ENCODE measurements at regions not wholly inside any gene's neighbourhood (a gene's known extent, or its start where the extent isn't known, plus 50 kb on each side); places are given as distances from the start of the nearest gene placed in this dataset.

DNA sequence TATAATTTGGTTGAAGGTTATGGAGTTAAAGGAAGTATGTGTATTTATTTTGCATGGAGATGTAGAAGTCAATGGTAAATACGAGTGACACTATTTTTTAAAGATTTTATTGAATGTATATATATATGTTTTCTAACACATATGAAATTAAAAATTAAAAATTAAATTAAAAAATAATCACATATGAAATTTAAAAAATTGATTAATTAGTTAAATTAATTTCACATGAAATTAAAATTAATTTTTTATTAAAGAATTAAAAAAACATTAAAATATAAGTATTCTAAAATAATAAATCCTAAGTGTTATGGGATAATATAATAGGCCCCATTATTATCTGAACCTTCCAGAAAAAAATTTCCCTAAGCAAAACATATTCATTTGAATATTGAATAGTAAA, 1163.5 kb downstream of the ARAP2 start:
- Histone ChIP-seq H3K4me1 (no peaks in the 10 kb centered on the region), H3K4me2 (ENCODE audit: low read length) (no peak overlapping the region), H2AFZ (no peak overlapping the region), H3K4me3 (ENCODE audit: low read depth, low read length) (no peak overlapping the region), H3K36me3 (ENCODE audit: control insufficient read depth, insufficient read depth, low read length) (no peaks in the 10 kb centered on the region), H3K27ac (no peak overlapping the region), H3K9ac (no peak overlapping the region), H3K27me3 (ENCODE audit: control insufficient read depth, insufficient read depth, low read length) (no peaks in the 10 kb centered on the region), H3K79me2 (no peaks in the 10 kb centered on the region), H3K9me3 (ENCODE audit: control insufficient read depth, low read length) (no peaks in the 10 kb centered on the region)
- TF ChIP-seq, protein P1, sequence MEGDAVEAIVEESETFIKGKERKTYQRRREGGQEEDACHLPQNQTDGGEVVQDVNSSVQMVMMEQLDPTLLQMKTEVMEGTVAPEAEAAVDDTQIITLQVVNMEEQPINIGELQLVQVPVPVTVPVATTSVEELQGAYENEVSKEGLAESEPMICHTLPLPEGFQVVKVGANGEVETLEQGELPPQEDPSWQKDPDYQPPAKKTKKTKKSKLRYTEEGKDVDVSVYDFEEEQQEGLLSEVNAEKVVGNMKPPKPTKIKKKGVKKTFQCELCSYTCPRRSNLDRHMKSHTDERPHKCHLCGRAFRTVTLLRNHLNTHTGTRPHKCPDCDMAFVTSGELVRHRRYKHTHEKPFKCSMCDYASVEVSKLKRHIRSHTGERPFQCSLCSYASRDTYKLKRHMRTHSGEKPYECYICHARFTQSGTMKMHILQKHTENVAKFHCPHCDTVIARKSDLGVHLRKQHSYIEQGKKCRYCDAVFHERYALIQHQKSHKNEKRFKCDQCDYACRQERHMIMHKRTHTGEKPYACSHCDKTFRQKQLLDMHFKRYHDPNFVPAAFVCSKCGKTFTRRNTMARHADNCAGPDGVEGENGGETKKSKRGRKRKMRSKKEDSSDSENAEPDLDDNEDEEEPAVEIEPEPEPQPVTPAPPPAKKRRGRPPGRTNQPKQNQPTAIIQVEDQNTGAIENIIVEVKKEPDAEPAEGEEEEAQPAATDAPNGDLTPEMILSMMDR (IDR thresholded peaks at IDR 0.05), result no peak

DNA sequence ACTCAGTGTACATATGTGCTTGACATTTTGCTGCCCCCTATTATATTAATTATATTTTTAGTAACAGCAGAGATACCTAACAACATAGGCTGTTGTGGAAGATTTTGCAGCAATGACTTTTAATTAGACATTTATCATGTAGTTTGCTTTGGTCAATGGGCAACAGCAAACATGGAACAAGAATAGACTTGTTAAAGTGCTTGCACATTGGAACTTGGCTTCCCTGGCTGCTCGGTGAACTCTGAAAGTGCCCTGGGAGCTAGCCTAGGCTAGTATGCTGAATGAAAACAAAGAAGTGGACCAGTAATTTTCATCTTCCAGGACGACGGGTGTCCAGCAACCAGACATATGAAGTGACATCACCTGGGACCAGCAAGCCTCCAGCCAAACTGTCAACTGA, 1157.1 kb downstream of the ARAP2 start:
- Histone ChIP-seq H3K27me3 (ENCODE audit: control insufficient read depth, insufficient read depth, low read length) (no peaks in the 10 kb centered on the region), H3K9me3 (ENCODE audit: control insufficient read depth, low read length) (no peaks in the 10 kb centered on the region), H3K36me3 (ENCODE audit: control insufficient read depth, insufficient read depth, low read length) (no peaks in the 10 kb centered on the region), H3K27ac (no peak overlapping the region), H3K79me2 (no peaks in the 10 kb centered on the region), H3K4me1 (no peaks in the 10 kb centered on the region), H3K4me2 (ENCODE audit: low read length) (no peak overlapping the region), H3K9ac (no peak overlapping the region), H2AFZ (no peak overlapping the region), H3K4me3 (ENCODE audit: low read depth, low read length) (no peak overlapping the region)
- TF ChIP-seq, protein P1 (IDR thresholded peaks at IDR 0.05), result no peak

DNA sequence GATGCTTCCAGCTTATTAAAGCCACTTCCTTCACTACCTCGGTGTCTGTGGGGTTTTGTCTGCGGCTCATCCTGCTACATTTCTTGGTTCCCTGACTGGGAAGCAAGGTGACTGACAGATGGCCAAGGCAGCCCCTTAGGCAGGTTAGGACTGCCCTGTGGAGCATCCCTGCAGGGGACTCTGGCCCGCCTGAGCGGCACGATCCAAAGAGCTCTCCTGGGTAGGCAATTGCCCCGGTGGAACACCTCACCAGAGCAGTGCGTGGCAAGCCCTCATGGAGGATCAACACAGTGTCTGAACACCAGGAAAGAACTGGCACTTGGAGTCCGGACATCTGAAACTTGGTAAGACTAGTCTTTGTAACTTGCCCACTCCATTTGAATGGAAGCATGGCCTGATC, 1143.4 kb downstream of the ARAP2 start:
- Histone ChIP-seq H3K9me3 (ENCODE audit: control insufficient read depth, low read length) (no peaks in the 10 kb centered on the region), H3K9ac (no peak overlapping the region), H2AFZ (no peak overlapping the region), H3K4me2 (ENCODE audit: low read length) (no peak overlapping the region), H3K4me1 (no peaks in the 10 kb centered on the region), H3K4me3 (ENCODE audit: low read depth, low read length) (no peak overlapping the region), H3K27me3 (ENCODE audit: control insufficient read depth, insufficient read depth, low read length) (no peaks in the 10 kb centered on the region), H3K79me2 (no peaks in the 10 kb centered on the region), H3K27ac (no peak overlapping the region), H3K36me3 (ENCODE audit: control insufficient read depth, insufficient read depth, low read length) (no peaks in the 10 kb centered on the region)
- TF ChIP-seq, protein P1 (IDR thresholded peaks at IDR 0.05), result no peak

DNA sequence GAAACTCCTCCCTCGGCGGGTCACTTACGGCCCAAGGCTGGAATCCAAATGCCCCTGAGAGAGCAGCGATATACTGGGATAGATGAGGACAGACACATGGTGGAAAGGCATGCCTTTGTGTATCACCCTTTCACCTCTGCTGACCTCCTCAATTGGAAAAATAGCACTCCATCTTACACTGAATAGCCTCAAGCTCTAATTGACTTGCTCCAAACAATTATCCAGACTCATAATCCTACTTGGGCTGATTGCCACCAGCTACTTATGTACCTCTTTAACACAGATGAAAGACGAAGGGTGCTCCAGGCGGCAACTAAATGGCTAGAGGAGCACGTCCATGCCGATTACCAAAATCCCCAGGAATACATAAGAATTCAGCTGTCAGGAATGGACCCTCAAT, 1142.2 kb downstream of the ARAP2 start:
- TF ChIP-seq, protein P1 (IDR thresholded peaks at IDR 0.05), result no peak
- Histone ChIP-seq H3K9ac (no peak overlapping the region), H2AFZ (no peak overlapping the region), H3K27ac (no peak overlapping the region), H3K4me3 (ENCODE audit: low read depth, low read length) (no peak overlapping the region), H3K36me3 (ENCODE audit: control insufficient read depth, insufficient read depth, low read length) (no peaks in the 10 kb centered on the region), H3K4me2 (ENCODE audit: low read length) (no peak overlapping the region), H3K79me2 (no peaks in the 10 kb centered on the region), H3K4me1 (no peaks in the 10 kb centered on the region), H3K27me3 (ENCODE audit: control insufficient read depth, insufficient read depth, low read length) (no peaks in the 10 kb centered on the region), H3K9me3 (ENCODE audit: control insufficient read depth, low read length) (no peaks in the 10 kb centered on the region)

DNA sequence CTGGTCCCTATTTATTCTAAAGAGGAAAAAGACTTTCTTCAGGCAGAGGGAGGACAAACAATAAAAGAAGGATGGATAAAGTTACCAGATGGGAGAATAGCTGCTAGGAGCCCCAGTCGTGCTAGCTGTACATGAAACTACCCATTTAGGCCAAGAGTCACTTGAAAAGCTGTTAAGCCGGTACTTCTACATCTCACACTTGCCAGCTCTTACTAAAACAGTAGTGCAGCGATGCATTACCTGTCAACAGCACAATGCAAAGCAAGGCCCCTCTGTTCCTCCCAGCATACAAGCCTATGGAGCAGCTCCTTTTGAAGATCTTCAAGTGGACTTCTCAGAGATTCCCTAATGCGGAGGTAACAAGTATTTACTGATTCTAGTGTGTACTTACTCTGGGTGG, 1138.8 kb downstream of the ARAP2 start:
- H3K9me3 ChIP-seq (ENCODE audit: control insufficient read depth, low read length), result no peaks in the 10 kb centered on the region
- H3K9ac ChIP-seq, result no peak overlapping the region
- H3K4me2 ChIP-seq (ENCODE audit: low read length), result no peak overlapping the region
- no peaks in the 10 kb centered on the region for H3K4me1 ChIP-seq
- TF ChIP-seq, protein P1 (IDR thresholded peaks at IDR 0.05), result no peak
- H3K4me3 ChIP-seq (ENCODE audit: low read depth, low read length), result no peak overlapping the region
- no peak overlapping the region for H3K27ac ChIP-seq
- no peaks in the 10 kb centered on the region for H3K27me3 ChIP-seq (ENCODE audit: control insufficient read depth, insufficient read depth, low read length)
- no peak overlapping the region for H2AFZ ChIP-seq
- no peaks in the 10 kb centered on the region for H3K36me3 ChIP-seq (ENCODE audit: control insufficient read depth, insufficient read depth, low read length)
- no peaks in the 10 kb centered on the region for H3K79me2 ChIP-seq
